MM.1S (cell line): ENCODE measurements at regions not wholly inside any gene's neighbourhood (a gene's known extent, or its start where the extent isn't known, plus 50 kb on each side); places are given as distances from the start of the nearest gene placed in this dataset.

Experiments
- DNase-seq: peaks from one replicate; pipeline ENCODE4 v3.0.0-alpha.2; 2015
- H2AFZ ChIP-seq: fragments of 300-600 bp; sonication (generic); 2 replicates; pipeline ENCODE4 v1.6.0; 2016; ENCODE audit warnings: antibody characterized with exemption, low read length
- H3F3A ChIP-seq: fragments of 300-600 bp; sonication (generic); 2 replicates; pipeline ENCODE4 v1.6.1; 2016; ENCODE audit warnings: mild to moderate bottlenecking, antibody characterized with exemption, low read length, moderate library complexity, mixed read lengths; ENCODE audit not compliant: insufficient read depth
- H3K27ac ChIP-seq: fragments of 300-600 bp; sonication (generic); 2 replicates; pipeline ENCODE4 v1.5.1; 2016; ENCODE audit warnings: mild to moderate bottlenecking, low read length
- H3K27me3 ChIP-seq: fragments of 300-600 bp; sonication (generic); replicated peaks from 2 replicates; pipeline ENCODE4 v1.6.0; 2016; ENCODE audit warnings: low read length; ENCODE audit not compliant: insufficient read depth
- H3K36me3 ChIP-seq: fragments of 300-600 bp; sonication (generic); replicated peaks from 2 replicates; pipeline ENCODE4 v1.6.1; 2016; ENCODE audit warnings: mild to moderate bottlenecking, low read length, mixed read lengths; ENCODE audit not compliant: insufficient read depth
- H3K4me1 ChIP-seq: fragments of 300-600 bp; sonication (generic); 2 replicates; pipeline ENCODE4 v1.6.1; 2016; ENCODE audit warnings: low read length, mixed read lengths
- H3K4me2 ChIP-seq: fragments of 300-600 bp; sonication (generic); 2 replicates; pipeline ENCODE4 v1.6.0; 2016; ENCODE audit warnings: low read depth, low read length
- H3K4me3 ChIP-seq: fragments of 300-600 bp; sonication (generic); 2 replicates; pipeline ENCODE4 v1.5.1; 2016; ENCODE audit warnings: low read length, mixed read lengths
- H3K79me2 ChIP-seq: fragments of 300-600 bp; sonication (generic); 2 replicates; pipeline ENCODE4 v1.6.1; 2016; ENCODE audit warnings: mixed run types, low read length, mixed read lengths
- H3K9ac ChIP-seq: fragments of 300-600 bp; sonication (generic); 2 replicates; pipeline ENCODE4 v1.6.1; 2016; ENCODE audit warnings: low read length, mixed read lengths
- H3K9me2 ChIP-seq: fragments of 300-600 bp; sonication (generic); replicated peaks from 2 replicates; pipeline ENCODE4 v1.6.1; 2016; ENCODE audit warnings: mild to moderate bottlenecking, low read length, mixed read lengths; ENCODE audit not compliant: insufficient read depth
- H3K9me3 ChIP-seq: fragments of 300-600 bp; sonication (generic); replicated peaks from 2 replicates; pipeline ENCODE4 v1.6.1; 2016; ENCODE audit warnings: mild to moderate bottlenecking, low read length, mixed read lengths; ENCODE audit not compliant: insufficient read depth
- H4K20me1 ChIP-seq: fragments of 300-600 bp; sonication (generic); 2 replicates; pipeline ENCODE4 v1.6.1; 2016; ENCODE audit warnings: mild to moderate bottlenecking, low read length, moderate library complexity, mixed read lengths; ENCODE audit not compliant: insufficient read depth
- EZH2 ChIP-seq: fragments of 300-600 bp; sonication (generic); optimal IDR thresholded peaks from 2 replicates; pipeline ENCODE3; 2017; ENCODE audit warnings: low read depth, mild to moderate bottlenecking, antibody characterized with exemption, low read length, mixed read lengths
- EZH2phosphoT487 ChIP-seq: fragments of 300-600 bp; sonication (generic); IDR thresholded peaks from 2 replicates; pipeline ENCODE4 v1.6.1; 2018; ENCODE audit warnings: antibody characterized with exemption, low read length
- TF ChIP-seq, protein P1 (sequence below): fragments of 300-600 bp; sonication (generic); IDR thresholded peaks from 2 replicates; pipeline ENCODE4 v1.5.1; 2016; ENCODE audit warnings: antibody characterized with exemption, low read length, mixed read lengths

DNA sequence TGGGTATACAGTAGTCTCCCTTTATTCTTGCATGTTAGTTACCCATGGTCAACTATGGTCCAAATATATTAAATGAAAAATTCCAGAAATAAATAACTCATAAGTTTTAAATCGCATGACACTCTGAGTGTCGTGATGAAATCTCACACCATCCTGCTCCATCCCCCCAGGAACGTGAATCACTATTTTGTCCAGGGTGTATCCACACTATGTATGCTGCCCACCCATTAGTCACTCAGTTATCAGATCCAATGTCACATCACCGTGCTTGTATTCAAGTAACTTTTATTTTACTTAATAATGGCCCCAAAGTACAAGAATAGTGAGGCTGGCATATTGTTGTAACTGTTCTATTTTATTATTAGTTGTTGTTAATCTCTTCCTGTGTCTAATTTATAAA is 115.8 kb upstream of the SERP2 start:
- H3K4me3 ChIP-seq, result no peak overlapping the region
- H3K36me3 ChIP-seq, result no peaks in the 10 kb centered on the region
- TF ChIP-seq EZH2phosphoT487 (no peak), EZH2 (no peak)
- TF ChIP-seq, protein P1, sequence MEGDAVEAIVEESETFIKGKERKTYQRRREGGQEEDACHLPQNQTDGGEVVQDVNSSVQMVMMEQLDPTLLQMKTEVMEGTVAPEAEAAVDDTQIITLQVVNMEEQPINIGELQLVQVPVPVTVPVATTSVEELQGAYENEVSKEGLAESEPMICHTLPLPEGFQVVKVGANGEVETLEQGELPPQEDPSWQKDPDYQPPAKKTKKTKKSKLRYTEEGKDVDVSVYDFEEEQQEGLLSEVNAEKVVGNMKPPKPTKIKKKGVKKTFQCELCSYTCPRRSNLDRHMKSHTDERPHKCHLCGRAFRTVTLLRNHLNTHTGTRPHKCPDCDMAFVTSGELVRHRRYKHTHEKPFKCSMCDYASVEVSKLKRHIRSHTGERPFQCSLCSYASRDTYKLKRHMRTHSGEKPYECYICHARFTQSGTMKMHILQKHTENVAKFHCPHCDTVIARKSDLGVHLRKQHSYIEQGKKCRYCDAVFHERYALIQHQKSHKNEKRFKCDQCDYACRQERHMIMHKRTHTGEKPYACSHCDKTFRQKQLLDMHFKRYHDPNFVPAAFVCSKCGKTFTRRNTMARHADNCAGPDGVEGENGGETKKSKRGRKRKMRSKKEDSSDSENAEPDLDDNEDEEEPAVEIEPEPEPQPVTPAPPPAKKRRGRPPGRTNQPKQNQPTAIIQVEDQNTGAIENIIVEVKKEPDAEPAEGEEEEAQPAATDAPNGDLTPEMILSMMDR, result no peak
- H3K9me3 ChIP-seq, result no peaks in the 10 kb centered on the region
- H4K20me1 ChIP-seq, result no peaks in the 10 kb centered on the region
- no peaks in the 10 kb centered on the region for H3F3A ChIP-seq
- no peaks in the 10 kb centered on the region for H3K27me3 ChIP-seq
- no peak for DNase-seq
- no peaks in the 10 kb centered on the region for H3K79me2 ChIP-seq
- H3K9me2 ChIP-seq, result no peaks in the 10 kb centered on the region
- H3K9ac ChIP-seq, result no peak overlapping the region
- no peak overlapping the region for H3K4me2 ChIP-seq
- H3K4me1 ChIP-seq, result no peaks in the 10 kb centered on the region
- no peak overlapping the region for H2AFZ ChIP-seq
- H3K27ac ChIP-seq, result no peak overlapping the region

DNA sequence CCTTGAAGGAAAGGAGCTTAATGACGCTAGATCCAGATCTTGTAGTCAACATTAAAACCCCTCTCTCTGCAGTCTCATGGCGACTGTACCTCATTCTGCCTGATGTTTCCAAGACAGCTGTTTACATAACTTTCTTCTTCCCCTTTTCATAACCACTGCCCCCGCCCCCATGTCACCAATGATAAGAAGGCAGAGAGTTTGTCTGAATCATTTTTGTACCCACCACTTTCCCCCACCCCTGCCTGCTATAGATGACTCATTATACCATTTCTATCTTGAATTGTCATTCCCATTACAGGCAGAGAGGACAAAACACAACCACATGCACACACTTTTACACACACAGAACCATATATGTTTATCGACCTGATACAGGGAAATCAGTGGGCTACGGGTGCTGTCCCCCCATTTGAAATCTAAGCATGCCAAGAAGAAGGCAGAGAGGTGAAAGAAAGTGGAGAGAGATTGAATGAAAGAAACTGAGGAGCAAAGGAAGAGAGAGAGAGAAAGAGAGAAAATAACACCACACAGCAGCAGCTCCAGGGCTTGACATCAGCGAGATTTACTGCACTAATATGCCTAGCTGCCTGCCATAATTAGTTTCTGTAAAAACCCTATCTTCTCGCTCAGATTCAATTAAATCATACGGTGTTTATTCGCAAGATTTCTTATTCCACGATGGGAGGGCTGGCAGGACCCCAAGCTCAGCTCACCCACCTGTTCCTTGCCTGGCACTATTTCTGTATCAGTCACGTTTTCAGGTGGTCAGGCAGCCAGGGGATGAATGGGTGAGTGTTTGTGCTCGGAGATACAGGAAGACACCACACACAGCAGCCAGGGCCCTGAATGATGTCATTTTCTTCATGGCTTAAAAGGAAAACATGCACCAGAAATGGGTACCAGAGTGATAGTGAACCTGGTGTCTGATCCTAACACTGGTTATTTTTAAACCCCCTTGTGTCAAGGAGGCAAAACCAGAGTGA is 114.3 kb upstream of the SERP2 start:
- Histone ChIP-seq H3K4me1 (no peaks in the 10 kb centered on the region), H2AFZ (no peak overlapping the region), H3K36me3 (no peaks in the 10 kb centered on the region), H3F3A (no peaks in the 10 kb centered on the region), H3K9me3 (no peaks in the 10 kb centered on the region), H3K27ac (no peak overlapping the region), H3K79me2 (no peaks in the 10 kb centered on the region), H3K9me2 (no peaks in the 10 kb centered on the region), H3K4me2 (no peak overlapping the region), H3K27me3 (no peaks in the 10 kb centered on the region), H4K20me1 (no peaks in the 10 kb centered on the region), H3K9ac (no peak overlapping the region), H3K4me3 (no peak overlapping the region)
- TF ChIP-seq, protein P1, result no peak
- TF ChIP-seq EZH2 (no peak), EZH2phosphoT487 (no peak)
- no peak for DNase-seq

DNA sequence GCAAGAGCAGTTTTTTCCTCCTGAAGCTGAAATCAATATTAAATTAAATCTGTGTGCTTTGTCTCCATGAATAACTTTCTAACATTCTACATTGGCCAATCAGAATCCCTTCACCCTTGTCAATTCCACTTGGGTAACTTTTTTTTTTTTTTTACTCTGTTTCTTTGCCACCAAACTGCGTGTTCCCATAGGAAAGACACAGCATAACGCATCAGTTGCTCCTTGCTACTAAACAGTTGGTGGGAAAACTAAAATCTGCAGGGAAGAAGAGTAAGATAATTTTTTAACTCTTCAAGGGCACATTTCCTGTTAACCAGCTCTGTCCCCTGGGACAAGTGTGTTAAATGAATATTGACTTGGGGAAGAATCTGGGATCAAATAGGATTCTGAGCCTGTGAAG is 113.3 kb upstream of the SERP2 start:
- H3K79me2 ChIP-seq, result no peaks in the 10 kb centered on the region
- H3K36me3 ChIP-seq, result no peaks in the 10 kb centered on the region
- H3K4me2 ChIP-seq, result no peak overlapping the region
- no peaks in the 10 kb centered on the region for H4K20me1 ChIP-seq
- H3K9me3 ChIP-seq, result no peaks in the 10 kb centered on the region
- H3F3A ChIP-seq, result no peaks in the 10 kb centered on the region
- no peak overlapping the region for H2AFZ ChIP-seq
- no peak overlapping the region for H3K9ac ChIP-seq
- no peak overlapping the region for H3K27ac ChIP-seq
- TF ChIP-seq, protein P1, result no peak
- H3K9me2 ChIP-seq, result no peaks in the 10 kb centered on the region
- no peak for DNase-seq
- no peaks in the 10 kb centered on the region for H3K27me3 ChIP-seq
- H3K4me1 ChIP-seq, result no peaks in the 10 kb centered on the region
- no peak overlapping the region for H3K4me3 ChIP-seq
